Psoas muscle (tissue), 7 donors: ENCODE measurements at regions not wholly inside any gene's neighbourhood (a gene's known extent, or its start where the extent isn't known, plus 50 kb on each side); places are given as distances from the start of the nearest gene placed in this dataset.

Source experiments
- ATAC-seq, 4 donors: fragments of 200-7000 bp; cut with Tn5 transposase; one replicate each; pipeline ENCODE4 v1.9.1; 2020; ENCODE audit warnings: moderate library complexity in 3 of 4, mild to moderate bottlenecking in 2 of 4
- DNase-seq, 2 donors: peaks; one replicate each; pipeline ENCODE4 v3.0.0-alpha.2; 2020
- H3K27ac ChIP-seq: fragments of 200-600 bp; one replicate; pipeline ENCODE4 v1.8.0; 2022
- H3K27me3 ChIP-seq, 3 donors: fragments of 200-600 bp in 1 of 3; one replicate each; pipeline versions ENCODE4 v1.6.1 to v1.8.0; 2013 to 2022; ENCODE audit warnings: low read length in 2 of 3, mild to moderate bottlenecking in 2 of 3, moderate library complexity in 1 of 3; ENCODE audit not compliant: insufficient read depth in 3 of 3
- H3K36me3 ChIP-seq, 2 donors: fragments of 200-600 bp in 1 of 2; one replicate each; pipeline versions ENCODE4 v1.6.1 to v1.8.0; 2013 to 2022; ENCODE audit warnings: low read depth in 1 of 2, mild to moderate bottlenecking in 1 of 2, moderate library complexity in 1 of 2; ENCODE audit not compliant: insufficient read depth in 1 of 2
- H3K4me1 ChIP-seq: fragments of 200-600 bp; one replicate; pipeline ENCODE4 v1.8.0; 2022
- H3K4me3 ChIP-seq: fragments of 200-600 bp; one replicate; pipeline ENCODE4 v1.8.0; 2022; ENCODE audit warnings: mild to moderate bottlenecking
- H3K9me3 ChIP-seq: fragments of 200-600 bp; one replicate; pipeline ENCODE4 v1.8.0; 2022
- WGBS, 3 donors: extraction: QIAGEN DNeasy Blood & Tissue Kit; methylation state at CpG; one replicate each; pipeline versions ENCODE4 v1.1.6 to v1.1.7; 2013; 5-methylcytosine and 5-hydroxymethylcytosine counted together
- intact Hi-C, 2 donors: fragments of 100-400 bp; cut with DNase I; formaldehyde crosslinking; loops; one replicate each; pipeline versions ENCODE4 v1.11.0 to v1.14.2; 2022
- TF ChIP-seq, protein P1 (sequence below): fragments of 200-600 bp; IDR thresholded peaks from one replicate; pipeline ENCODE4 v1.8.0; 2022; ENCODE audit warnings: antibody characterized with exemption
- donor health status: healthy with polysubstance abuse.
- donor health status: DM: no; HTN: no; CAD: no; lungs with moderate emphysema.
- donor health status: Bipolar disorder and iron deficiency.
- donor health status: healthy.
- donor health status: DM: yes; HTN: yes; CAD: no.
- donor health status: DM: no; HTN: no; CAD: no.
- donor health status: DM: yes; HTN: yes; CAD: no.

DNA sequence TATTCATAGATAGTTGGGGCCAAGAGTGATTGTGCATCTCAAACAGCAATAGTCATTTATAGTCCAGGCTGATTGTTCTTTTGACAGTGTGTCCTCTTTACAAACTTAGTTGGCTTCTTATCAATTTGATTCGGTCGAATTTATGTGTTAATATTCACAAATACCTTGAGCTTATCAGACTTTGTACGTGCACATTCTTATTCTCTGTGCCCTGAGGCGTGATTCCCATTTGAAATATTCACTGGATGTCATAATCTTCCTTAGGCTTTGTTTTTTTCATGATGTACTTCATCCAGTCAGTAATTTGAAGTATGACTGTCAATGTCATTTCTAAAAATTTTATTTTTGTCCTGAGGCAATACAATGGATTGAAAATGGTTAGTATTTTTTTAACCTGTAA lies 263.5 kb upstream of the PCDH7 start:
- Histone ChIP-seq H3K36me3 (no peaks in the 10 kb centered on the region), H3K4me1 (no peaks in the 10 kb centered on the region), H3K27ac (no peak overlapping the region), H3K9me3 (peaks cover 3% of the 10 kb centered on the region), H3K27me3 (no peaks in the 10 kb centered on the region), H3K4me3 (no peak overlapping the region)
- ATAC-seq = no peak
- intact Hi-C loops = no loop called here
- no peak for DNase-seq
- TF ChIP-seq, protein P1, sequence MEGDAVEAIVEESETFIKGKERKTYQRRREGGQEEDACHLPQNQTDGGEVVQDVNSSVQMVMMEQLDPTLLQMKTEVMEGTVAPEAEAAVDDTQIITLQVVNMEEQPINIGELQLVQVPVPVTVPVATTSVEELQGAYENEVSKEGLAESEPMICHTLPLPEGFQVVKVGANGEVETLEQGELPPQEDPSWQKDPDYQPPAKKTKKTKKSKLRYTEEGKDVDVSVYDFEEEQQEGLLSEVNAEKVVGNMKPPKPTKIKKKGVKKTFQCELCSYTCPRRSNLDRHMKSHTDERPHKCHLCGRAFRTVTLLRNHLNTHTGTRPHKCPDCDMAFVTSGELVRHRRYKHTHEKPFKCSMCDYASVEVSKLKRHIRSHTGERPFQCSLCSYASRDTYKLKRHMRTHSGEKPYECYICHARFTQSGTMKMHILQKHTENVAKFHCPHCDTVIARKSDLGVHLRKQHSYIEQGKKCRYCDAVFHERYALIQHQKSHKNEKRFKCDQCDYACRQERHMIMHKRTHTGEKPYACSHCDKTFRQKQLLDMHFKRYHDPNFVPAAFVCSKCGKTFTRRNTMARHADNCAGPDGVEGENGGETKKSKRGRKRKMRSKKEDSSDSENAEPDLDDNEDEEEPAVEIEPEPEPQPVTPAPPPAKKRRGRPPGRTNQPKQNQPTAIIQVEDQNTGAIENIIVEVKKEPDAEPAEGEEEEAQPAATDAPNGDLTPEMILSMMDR = no peak
- WGBS, 3 donors = 41 to 73% (median 43%) methylated on average over 4 of the region's 4 CpGs

DNA sequence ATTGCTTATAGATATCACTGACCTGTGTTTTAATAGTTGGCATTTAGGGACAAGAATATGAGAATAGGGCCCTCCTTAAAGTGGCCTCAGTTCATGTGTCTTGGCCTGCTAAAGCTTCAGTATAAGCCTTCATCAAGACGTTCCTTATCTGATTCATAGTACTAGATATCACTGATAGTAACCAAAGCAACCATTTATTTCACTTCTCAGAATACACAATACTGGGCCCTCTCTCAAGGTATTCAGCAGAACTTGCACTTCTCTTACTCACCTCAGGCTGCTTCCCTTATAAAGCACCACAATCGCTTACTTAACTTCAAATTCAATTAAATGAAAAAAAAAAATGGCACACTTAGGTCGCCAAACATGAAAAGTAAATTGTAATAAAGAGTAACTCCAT lies 259.4 kb upstream of the PCDH7 start:
- DNase-seq = no peak

DNA sequence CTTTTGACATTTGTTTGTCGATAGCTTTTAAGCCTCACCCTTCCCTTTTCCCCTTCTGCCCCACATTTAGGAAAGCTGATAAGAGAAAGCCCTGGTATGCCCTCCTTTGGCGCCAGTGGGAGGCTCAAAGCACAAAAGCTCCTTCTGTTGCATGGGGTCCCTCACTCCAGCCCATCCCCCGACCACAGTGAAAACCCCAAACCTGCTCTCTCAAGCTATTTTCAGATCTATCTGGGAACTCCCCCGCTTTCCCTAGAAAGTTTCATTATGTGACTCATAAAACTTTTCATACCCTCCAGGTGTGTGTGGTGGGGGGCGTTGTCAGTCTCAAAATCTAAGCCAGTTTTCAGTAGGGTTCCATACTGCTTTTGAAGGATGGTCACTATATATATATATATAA lies 259.0 kb upstream of the PCDH7 start:
- Histone ChIP-seq H3K27me3 (no peaks in the 10 kb centered on the region), H3K36me3 (no peaks in the 10 kb centered on the region), H3K4me3 (no peak overlapping the region), H3K9me3 (no peaks in the 10 kb centered on the region), H3K4me1 (no peaks in the 10 kb centered on the region), H3K27ac (no peak overlapping the region)
- ATAC-seq (no peak), DNase-seq (no peak)
- 84 to 86% (median 84%) methylated on average over 5 of the region's 5 CpGs for WGBS, 3 donors
- intact Hi-C loops = no loop called here
- TF ChIP-seq, protein P1 = no peak

More for the DNA sequence above, 259.4 kb upstream of the PCDH7 start:
- Histone ChIP-seq H3K4me1 (no peaks in the 10 kb centered on the region), H3K9me3 (no peaks in the 10 kb centered on the region), H3K27ac (no peak overlapping the region), H3K36me3 (no peaks in the 10 kb centered on the region), H3K4me3 (no peak overlapping the region), H3K27me3 (no peaks in the 10 kb centered on the region)
- TF ChIP-seq, protein P1 = no peak
- WGBS, 3 donors = 76 to 80% (median 77%) methylated on average over 3 of the region's 3 CpGs
- intact Hi-C loops = no loop called here
- ATAC-seq = no peak

DNA sequence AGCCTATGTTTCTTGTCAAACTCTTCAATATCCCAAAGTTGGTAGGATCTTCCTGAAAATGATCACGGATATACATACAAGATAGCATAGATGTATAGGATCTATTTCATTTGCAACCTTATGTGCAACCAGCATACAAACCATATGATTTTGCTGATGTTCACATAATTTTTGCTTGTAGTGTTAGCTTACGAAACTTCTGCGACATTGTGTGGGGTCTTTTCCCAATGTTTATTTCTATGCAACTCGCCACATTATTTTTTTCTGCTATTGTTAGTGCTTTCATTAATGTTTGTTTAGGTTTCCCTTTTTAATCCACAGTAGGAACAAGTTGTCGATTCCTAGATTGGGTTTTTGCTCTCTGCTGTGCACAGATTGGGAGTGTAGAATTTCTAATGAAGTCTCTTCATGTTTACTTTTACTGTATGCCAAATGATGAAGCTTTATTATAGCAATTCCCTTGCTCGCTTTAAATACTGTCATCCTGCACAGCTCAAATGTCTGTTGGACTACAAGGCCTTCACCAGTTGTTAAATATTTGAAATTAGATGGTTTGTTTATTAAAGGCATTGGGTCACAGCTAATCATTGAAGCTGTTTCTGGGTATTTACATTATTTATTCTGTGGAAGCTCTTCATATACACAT lies 257.6 kb upstream of the PCDH7 start:
- intact Hi-C loops = no loop called here
- no peak for DNase-seq
- H3K27ac ChIP-seq = no peak overlapping the region
- TF ChIP-seq, protein P1 = no peak
- H3K4me3 ChIP-seq = no peak overlapping the region
- no peaks in the 10 kb centered on the region for H3K9me3 ChIP-seq
- no peaks in the 10 kb centered on the region for H3K4me1 ChIP-seq
- no peak for ATAC-seq
- H3K27me3 ChIP-seq = no peaks in the 10 kb centered on the region
- no peaks in the 10 kb centered on the region for H3K36me3 ChIP-seq
- 91 to 93% (median 92%) methylated on average over 6 of the region's 6 CpGs for WGBS, 3 donors

DNA sequence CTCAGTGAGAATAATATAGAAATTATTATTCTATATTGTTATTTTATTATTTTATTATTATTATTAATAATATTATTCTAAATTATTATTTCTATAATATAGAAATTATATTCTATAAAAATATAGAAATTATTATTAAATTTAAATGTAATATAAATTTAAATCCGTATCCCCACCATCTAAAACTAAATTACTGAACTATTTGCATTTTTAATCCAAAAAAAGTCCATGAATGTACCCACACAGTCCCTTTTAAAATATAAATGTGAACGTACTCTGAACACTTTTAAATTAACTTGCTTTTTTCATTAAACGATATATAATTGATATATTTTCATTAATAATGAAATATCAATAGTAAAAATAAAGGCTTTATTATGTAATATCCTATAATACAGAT lies 248.3 kb upstream of the PCDH7 start:
- TF ChIP-seq, protein P1 = no peak
- ATAC-seq = no peak
- intact Hi-C loops = no loop called here
- whole genome bisulfite sequencing, 3 donors = 80 to 93% (median 87%) methylated on average over 3 of the region's 3 CpGs
- no peaks in the 10 kb centered on the region for H3K27me3 ChIP-seq
- H3K4me1 ChIP-seq = no peaks in the 10 kb centered on the region
- H3K27ac ChIP-seq = no peak overlapping the region
- no peak overlapping the region for H3K4me3 ChIP-seq
- no peaks in the 10 kb centered on the region for H3K36me3 ChIP-seq
- no peak for DNase-seq
- no peaks in the 10 kb centered on the region for H3K9me3 ChIP-seq
